PC-9 (cell line): ENCODE measurements at regions not wholly inside any gene's neighbourhood (a gene's known extent, or its start where the extent isn't known, plus 50 kb on each side); places are given as distances from the start of the nearest gene placed in this dataset.

Source experiments
- EZH2 ChIP-seq: fragments of 200-600 bp; sonication (generic); IDR thresholded peaks from 2 replicates; pipeline ENCODE4 v1.8.0; 2017; ENCODE audit warnings: antibody characterized with exemption, low read depth
- TF ChIP-seq, protein P1 (sequence below): fragments of 200-600 bp; sonication (generic); conservative IDR thresholded peaks from 2 replicates; pipeline ENCODE4 v1.6.1; 2017; ENCODE audit warnings: mixed run types, antibody characterized with exemption, mild to moderate bottlenecking, moderate library complexity

DNA sequence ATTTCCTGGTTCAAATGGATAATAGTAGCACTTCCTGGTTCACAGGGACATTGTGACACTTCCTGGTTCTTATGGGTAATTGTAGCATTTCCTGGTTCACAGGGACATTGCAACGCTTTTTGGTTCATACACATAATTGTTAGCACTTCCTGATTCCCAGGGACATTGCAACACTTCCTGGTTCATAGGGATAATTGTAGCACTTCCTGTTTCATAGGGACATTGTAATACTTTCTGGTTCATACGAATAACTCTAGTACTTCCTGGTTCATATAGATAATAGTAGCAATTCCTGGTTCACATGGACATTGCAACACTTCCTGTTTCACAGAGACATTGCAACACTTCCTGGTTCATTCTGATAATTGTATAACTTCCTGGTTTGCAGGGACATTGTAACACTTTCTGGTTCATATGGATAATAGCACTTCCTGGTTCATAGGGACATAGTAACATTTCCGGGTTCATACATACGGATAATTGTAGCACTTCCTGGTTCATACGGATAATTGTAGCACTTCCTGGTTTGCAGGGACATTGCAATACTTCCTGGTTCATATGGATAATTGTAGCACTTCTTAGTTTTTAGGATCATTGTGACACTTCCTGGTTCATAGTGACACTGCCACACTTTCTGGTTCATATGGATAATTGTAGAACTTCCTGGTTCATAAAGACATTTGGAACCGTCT, 61.6 kb upstream of the CD99 start:
- TF ChIP-seq, protein P1, sequence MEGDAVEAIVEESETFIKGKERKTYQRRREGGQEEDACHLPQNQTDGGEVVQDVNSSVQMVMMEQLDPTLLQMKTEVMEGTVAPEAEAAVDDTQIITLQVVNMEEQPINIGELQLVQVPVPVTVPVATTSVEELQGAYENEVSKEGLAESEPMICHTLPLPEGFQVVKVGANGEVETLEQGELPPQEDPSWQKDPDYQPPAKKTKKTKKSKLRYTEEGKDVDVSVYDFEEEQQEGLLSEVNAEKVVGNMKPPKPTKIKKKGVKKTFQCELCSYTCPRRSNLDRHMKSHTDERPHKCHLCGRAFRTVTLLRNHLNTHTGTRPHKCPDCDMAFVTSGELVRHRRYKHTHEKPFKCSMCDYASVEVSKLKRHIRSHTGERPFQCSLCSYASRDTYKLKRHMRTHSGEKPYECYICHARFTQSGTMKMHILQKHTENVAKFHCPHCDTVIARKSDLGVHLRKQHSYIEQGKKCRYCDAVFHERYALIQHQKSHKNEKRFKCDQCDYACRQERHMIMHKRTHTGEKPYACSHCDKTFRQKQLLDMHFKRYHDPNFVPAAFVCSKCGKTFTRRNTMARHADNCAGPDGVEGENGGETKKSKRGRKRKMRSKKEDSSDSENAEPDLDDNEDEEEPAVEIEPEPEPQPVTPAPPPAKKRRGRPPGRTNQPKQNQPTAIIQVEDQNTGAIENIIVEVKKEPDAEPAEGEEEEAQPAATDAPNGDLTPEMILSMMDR: no peak
- no peak for TF ChIP-seq EZH2
